H9 (cell line): ENCODE measurements at regions not wholly inside any gene's neighbourhood (a gene's known extent, or its start where the extent isn't known, plus 50 kb on each side); places are given as distances from the start of the nearest gene placed in this dataset.

Experiments used
- DNase-seq: peaks from one replicate; pipeline ENCODE4 v3.0.0-alpha.2; 2017
- H2AFZ ChIP-seq: one replicate; pipeline ENCODE4 v1.6.1; 2013; ENCODE audit warnings: mild to moderate bottlenecking, low read length, control low read depth, moderate library complexity
- H2AK5ac ChIP-seq: 2 replicates; pipeline ENCODE4 v1.6.1; 2013; ENCODE audit warnings: low read length, control low read depth, mixed read lengths; ENCODE audit not compliant: insufficient read length
- H2BK120ac ChIP-seq: one replicate; pipeline ENCODE4 v1.6.1; 2013; ENCODE audit warnings: low read depth, mild to moderate bottlenecking, low read length, control low read depth, inconsistent platforms; ENCODE audit not compliant: poor library complexity, severe bottlenecking
- H2BK12ac ChIP-seq: 2 replicates; pipeline ENCODE4 v1.6.1; 2013; ENCODE audit warnings: low read length, control low read depth, mixed read lengths, low read depth; ENCODE audit not compliant: insufficient read length
- H2BK15ac ChIP-seq: 2 replicates; pipeline ENCODE4 v1.6.1; 2013; ENCODE audit warnings: low read depth, low read length, control low read depth
- H2BK20ac ChIP-seq: one replicate; pipeline ENCODE4 v1.6.1; 2013; ENCODE audit warnings: low read depth, mild to moderate bottlenecking, low read length, control low read depth, inconsistent platforms; ENCODE audit not compliant: poor library complexity, severe bottlenecking
- H2BK5ac ChIP-seq: 2 replicates; pipeline ENCODE4 v1.6.1; 2013; ENCODE audit warnings: low read length, control low read depth, mixed read lengths; ENCODE audit not compliant: insufficient read length
- H3K14ac ChIP-seq: 2 replicates; pipeline ENCODE4 v1.6.1; 2013; ENCODE audit warnings: low read length, control low read depth; ENCODE audit not compliant: insufficient read depth
- H3K18ac ChIP-seq: 2 replicates; pipeline ENCODE4 v1.6.1; 2013; ENCODE audit warnings: low read depth, mild to moderate bottlenecking, mixed read lengths, low read length, control low read depth; ENCODE audit not compliant: insufficient read length
- H3K23ac ChIP-seq: 2 replicates; pipeline ENCODE4 v1.6.1; 2013; ENCODE audit warnings: low read length, control low read depth, mixed read lengths, low read depth; ENCODE audit not compliant: insufficient read length
- H3K23me2 ChIP-seq: 2 replicates; pipeline ENCODE4 v1.6.1; 2013; ENCODE audit warnings: low read depth, mild to moderate bottlenecking, mixed read lengths, low read length, control low read depth; ENCODE audit not compliant: insufficient read length, poor library complexity, severe bottlenecking
- H3K27ac ChIP-seq: 2 replicates; pipeline ENCODE4 v1.5.1; 2013; ENCODE audit warnings: low read length, control low read depth, mixed read lengths, low read depth; ENCODE audit not compliant: insufficient read length
- H3K27me3 ChIP-seq: 2 replicates; pipeline ENCODE4 v1.6.1; 2013; ENCODE audit warnings: low read length, control low read depth, inconsistent platforms; ENCODE audit not compliant: insufficient read depth
- H3K4ac ChIP-seq: 2 replicates; pipeline ENCODE4 v1.6.1; 2013; ENCODE audit warnings: low read depth, mild to moderate bottlenecking, control low read depth, inconsistent platforms, low read length, moderate library complexity
- H3K4me1 ChIP-seq: 2 replicates; pipeline ENCODE4 v1.6.1; 2013; ENCODE audit warnings: low read length, control low read depth, inconsistent platforms; ENCODE audit not compliant: insufficient read depth
- H3K4me2 ChIP-seq: 2 replicates; pipeline ENCODE4 v1.6.1; 2013; ENCODE audit warnings: low read length, control low read depth, mixed read lengths; ENCODE audit not compliant: insufficient read length, insufficient read depth
- H3K56ac ChIP-seq: 2 replicates; pipeline ENCODE4 v1.6.1; 2013; ENCODE audit warnings: low read depth, mild to moderate bottlenecking, mixed read lengths, low read length, control low read depth; ENCODE audit not compliant: insufficient read length
- H3K79me1 ChIP-seq: 2 replicates; pipeline ENCODE4 v1.6.1; 2013; ENCODE audit warnings: low read depth, mild to moderate bottlenecking, moderate library complexity, low read length, control low read depth, inconsistent platforms; ENCODE audit not compliant: insufficient read depth, poor library complexity, severe bottlenecking
- H3K79me2 ChIP-seq: 2 replicates; pipeline ENCODE4 v1.6.1; 2013; ENCODE audit warnings: low read length, control low read depth, inconsistent platforms; ENCODE audit not compliant: insufficient read depth
- H3K9ac ChIP-seq: 2 replicates; pipeline ENCODE4 v1.6.1; 2013; ENCODE audit warnings: low read length, control low read depth, mixed read lengths; ENCODE audit not compliant: insufficient read length; ENCODE audit errors: extremely low read depth
- H3K9me3 ChIP-seq: one replicate; pipeline ENCODE4 v1.6.1; 2013; ENCODE audit warnings: low read depth, low read length, inconsistent platforms; ENCODE audit not compliant: control insufficient read depth
- H3T11ph ChIP-seq: one replicate; pipeline ENCODE4 v1.6.1; 2013; ENCODE audit warnings: mild to moderate bottlenecking, low read length, control low read depth, inconsistent platforms
- H4K20me1 ChIP-seq: one replicate; pipeline ENCODE4 v1.6.1; 2013; ENCODE audit not compliant: control insufficient read depth, insufficient read length, insufficient read depth
- H4K5ac ChIP-seq: 2 replicates; pipeline ENCODE4 v1.6.1; 2013; ENCODE audit warnings: low read depth, mild to moderate bottlenecking, mixed read lengths, low read length, control low read depth; ENCODE audit not compliant: insufficient read length
- H4K8ac ChIP-seq: replicated peaks from 2 replicates; pipeline ENCODE4 v1.6.1; 2013; ENCODE audit warnings: low read length, control low read depth, mixed read lengths, low read depth; ENCODE audit not compliant: insufficient read length
- H4K91ac ChIP-seq: 2 replicates; pipeline ENCODE4 v1.6.1; 2013; ENCODE audit warnings: low read depth, mild to moderate bottlenecking, moderate library complexity, mixed read lengths, low read length, control low read depth; ENCODE audit not compliant: insufficient read length
- H3K27ac Mint-ChIP-seq, 3 experiments: 2 replicates in 2 of 3; 3 replicates in 1 of 3; pipeline ENCODE4 v1.8.0; 2020 to 2021; ENCODE audit warnings: mixed read lengths in 3 of 3, mild to moderate bottlenecking in 1 of 3, moderate library complexity in 1 of 3
- H3K27me3 Mint-ChIP-seq: 2 replicates; pipeline ENCODE4 v1.8.0; 2021; ENCODE audit warnings: low read depth, mild to moderate bottlenecking, moderate library complexity, mixed read lengths
- H3K36me3 Mint-ChIP-seq, 3 experiments: 2 replicates in 2 of 3; 3 replicates in 1 of 3; pipeline ENCODE4 v1.8.0; 2020 to 2021; ENCODE audit warnings: low read depth in 3 of 3, mixed read lengths in 3 of 3; ENCODE audit not compliant: insufficient read depth in 1 of 3
- H3K4me1 Mint-ChIP-seq, 2 experiments: 2 replicates each; pipeline ENCODE4 v1.8.0; 2020; ENCODE audit warnings: mixed read lengths in 2 of 2
- H3K4me3 Mint-ChIP-seq, 2 experiments: 2 replicates in 1 of 2; 3 replicates in 1 of 2; pipeline ENCODE4 v1.8.0; 2020 to 2021; ENCODE audit warnings: mild to moderate bottlenecking in 2 of 2, mixed read lengths in 2 of 2, moderate library complexity in 1 of 2
- H3K9me3 Mint-ChIP-seq, 2 experiments: 2 replicates in 1 of 2; 3 replicates in 1 of 2; pipeline ENCODE4 v1.8.0; 2020; ENCODE audit warnings: mild to moderate bottlenecking in 2 of 2, mixed read lengths in 2 of 2, moderate library complexity in 1 of 2
- CTCF ChIP-seq: fragments of 200-600 bp; sonication (generic); conservative IDR thresholded peaks from 3 replicates; pipeline ENCODE4 v1.8.0; 2021; ENCODE audit warnings: antibody characterized with exemption, mild to moderate bottlenecking
- WGBS: extraction: QIAGEN DNeasy Blood & Tissue Kit; methylation state at CpG from one replicate; pipeline ENCODE4 v1.1.7; 2013; ENCODE audit warnings: missing lambda C conversion rate, low lambda C conversion rate, mixed read lengths; ENCODE audit not compliant: insufficient read length; ENCODE audit errors: extremely low coverage; 5-methylcytosine and 5-hydroxymethylcytosine counted together

DNA sequence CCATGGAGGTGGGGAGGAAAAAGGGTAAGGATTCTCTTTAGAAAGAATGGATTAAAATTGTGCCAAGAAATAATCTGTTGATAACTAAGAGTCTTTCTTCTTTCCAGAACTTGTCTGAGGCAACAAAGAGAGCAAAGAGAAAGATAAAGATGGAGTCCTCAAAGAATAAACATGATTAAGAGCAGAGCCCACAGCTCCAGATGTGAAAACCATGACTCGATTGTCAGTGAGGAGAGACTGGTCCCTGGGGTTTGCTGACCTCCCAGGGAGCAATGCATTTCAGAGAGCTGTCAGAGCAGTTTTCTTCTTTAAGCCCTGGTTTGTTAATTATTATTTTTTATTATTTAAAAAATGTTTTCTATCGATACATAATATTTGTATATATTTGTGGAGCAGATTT is 74.6 kb downstream of the TMEM100 start:
- Histone ChIP-seq H3K79me2 (no peaks in the 10 kb centered on the region), H2BK5ac (no peak overlapping the region), H4K5ac (no peak overlapping the region), H4K91ac (no peak overlapping the region), H3K4ac (no peak overlapping the region), H2BK12ac (no peak overlapping the region), H2AFZ (no peak overlapping the region), H2BK15ac (no peak overlapping the region), H2AK5ac (no peak overlapping the region), H3K23ac (no peak overlapping the region), H2BK120ac (no peak overlapping the region), H4K20me1 (no peaks in the 10 kb centered on the region), H3K27me3 (no peaks in the 10 kb centered on the region), H3K4me1 (no peaks in the 10 kb centered on the region), H3K56ac (no peak overlapping the region), H3T11ph (no peak overlapping the region), H3K4me2 (no peak overlapping the region), H3K14ac (no peak overlapping the region), H3K27ac (no peak overlapping the region), H3K18ac (no peak overlapping the region), H3K79me1 (no peaks in the 10 kb centered on the region), H3K9ac (no peak overlapping the region), H2BK20ac (no peak overlapping the region), H3K23me2 (no peaks in the 10 kb centered on the region), H3K9me3 (no peaks in the 10 kb centered on the region), H4K8ac (no peak overlapping the region)
- Mint-ChIP-seq H3K4me3 (no peak overlapping the region), H3K36me3 (no peaks in the 10 kb centered on the region; a peak in 2 of 7 replicates), H3K27ac (no peak overlapping the region), H3K27me3 (no peaks in the 10 kb centered on the region), H3K4me1 (peaks cover 6% of the 10 kb centered on the region in 2 experiments), H3K9me3 (no peaks in the 10 kb centered on the region)
- no CpG with 5 or more reads among the region's 2 CpGs for WGBS
- TF ChIP-seq CTCF, result no peak
- no peak for DNase-seq
